HL-60 (cell line): ENCODE measurements at regions not wholly inside any gene's neighbourhood (a gene's known extent, or its start where the extent isn't known, plus 50 kb on each side); places are given as distances from the start of the nearest gene placed in this dataset.

Experiments
- CTCF ChIP-seq: IDR thresholded peaks from one replicate; pipeline ENCODE4 v1.5.1; 2011; ENCODE audit warnings: low read length, control low read depth, inconsistent platforms; ENCODE audit not compliant: insufficient read depth
- POLR2AphosphoS5 ChIP-seq: IDR thresholded peaks from 2 replicates; pipeline ENCODE4 v1.6.1; 2012; ENCODE audit warnings: low read depth
- SPI1 ChIP-seq: IDR thresholded peaks from 2 replicates; pipeline ENCODE4 v1.6.1; 2012; ENCODE audit warnings: low read depth, mild to moderate bottlenecking, borderline replicate concordance

- TF ChIP-seq POLR2AphosphoS5 (no peak), CTCF (no peak), SPI1 (no peak)
These were observed 207.0 kb downstream of the HTR7 start for GRCh38 chr10:90650858-90651257.
